Activated naive CD4-positive, alpha-beta T cell (primary cell): ENCODE measurements at regions not wholly inside any gene's neighbourhood (a gene's known extent, or its start where the extent isn't known, plus 50 kb on each side); places are given as distances from the start of the nearest gene placed in this dataset.

Source experiments
- DNase-seq, 4 experiments: peaks; one replicate each; lab custom pipeline; 2025; lab: John Stamatoyannopoulos, UW

- no peak for DNase-seq
Measured at GRCh38 chr3:66692042-66692765, 191.4 kb upstream of the LRIG1 start.

DNA sequence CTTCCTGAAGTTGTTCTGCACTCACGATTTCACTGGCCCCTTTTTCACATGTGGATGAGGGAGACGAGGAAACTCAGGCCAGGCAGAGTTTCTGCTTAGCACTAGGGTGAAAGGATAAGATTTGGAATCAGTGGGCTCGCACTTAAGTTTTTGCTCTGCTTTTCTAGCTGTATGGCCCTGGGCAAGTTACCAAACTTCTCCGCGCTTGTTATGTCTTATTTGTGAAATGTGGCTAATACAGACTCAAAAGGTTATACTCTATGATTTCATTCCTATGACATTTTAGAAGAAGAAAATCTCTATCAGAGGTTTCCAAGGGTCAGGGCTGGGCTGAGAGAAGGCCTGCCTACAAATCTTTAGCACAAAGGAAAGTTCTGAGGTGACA, 191.9 kb upstream of the LRIG1 start:
- DNase-seq = no peak

GRCh38 chr3:66693461-66694031, 192.7 kb upstream of the LRIG1 start:
- DNase-seq = no peak

DNA sequence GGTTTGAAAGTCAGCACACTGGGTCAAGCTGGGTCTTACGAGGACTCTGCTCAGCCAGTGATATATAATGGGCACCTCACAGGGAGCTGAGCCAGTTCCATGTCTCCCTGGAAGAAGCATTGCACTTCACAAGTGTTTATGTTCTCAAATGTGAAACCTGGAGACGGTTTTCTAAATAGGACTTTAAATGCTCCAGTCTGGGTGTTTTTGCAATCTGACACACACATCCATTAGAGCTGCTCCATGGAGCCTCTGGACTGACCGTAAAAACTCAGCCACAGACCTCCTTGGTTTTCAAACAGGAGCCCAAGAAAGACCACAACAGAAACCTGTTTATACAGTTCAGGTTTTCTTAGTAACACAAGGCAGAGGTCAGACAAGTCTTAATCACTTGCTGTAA, 201.3 kb upstream of the LRIG1 start:
- DNase-seq = no peak

DNA sequence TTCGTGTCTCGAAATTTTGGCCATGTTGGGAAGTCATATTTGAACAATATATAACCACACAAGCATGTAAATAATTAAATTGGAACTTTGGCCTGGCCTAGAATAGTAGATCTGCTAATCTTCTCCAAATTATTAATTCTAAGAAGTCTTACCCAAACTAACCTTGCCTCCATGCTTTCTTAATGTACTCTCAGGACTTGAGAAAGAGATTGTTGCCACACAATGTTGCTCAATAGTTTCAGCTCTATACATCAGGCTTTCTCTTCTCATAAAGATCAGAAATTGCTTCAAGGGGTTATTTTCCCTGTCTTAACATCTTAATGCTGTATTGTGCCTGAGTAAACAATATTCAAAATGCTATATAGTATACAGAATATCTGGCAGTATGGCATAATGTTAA, 202.7 kb upstream of the LRIG1 start:
- DNase-seq = no peak

- DNase-seq = no peak
Measured at GRCh38 chr3:66705076-66705475, 204.3 kb upstream of the LRIG1 start.

GRCh38 chr3:66706890-66707289, 206.1 kb upstream of the LRIG1 start:
- DNase-seq = no peak

DNA sequence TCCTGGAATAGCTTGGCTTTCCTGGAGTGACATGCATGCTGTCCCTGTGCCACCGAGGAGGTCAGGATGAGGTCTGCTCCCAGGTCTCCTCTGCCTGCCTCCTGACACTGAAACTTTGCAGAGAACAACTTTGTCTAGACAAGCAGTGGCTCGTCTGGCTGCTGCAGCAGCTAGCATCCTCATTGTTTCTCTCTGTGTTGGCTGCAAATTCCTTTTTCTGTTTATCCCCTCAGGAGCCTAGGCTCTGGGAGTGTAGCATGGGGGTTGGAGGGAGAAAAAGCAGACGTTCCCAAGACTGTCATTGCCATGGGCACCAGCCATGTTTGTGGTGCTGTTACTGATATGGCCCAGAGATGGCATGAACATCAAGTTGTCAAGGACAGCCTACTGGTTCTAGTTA, 208.7 kb upstream of the LRIG1 start:
- no peak for DNase-seq

GRCh38 chr3:66712210-66712609, 211.4 kb upstream of the LRIG1 start:
- no peak for DNase-seq

- no peak for DNase-seq
Measured at GRCh38 chr3:66713921-66714320, 213.1 kb upstream of the LRIG1 start.

- no peak for DNase-seq
Measured at GRCh38 chr3:66715806-66716205, 215.0 kb upstream of the LRIG1 start.

- no peak for DNase-seq
Measured at GRCh38 chr3:66717806-66718205, 217.0 kb upstream of the LRIG1 start.

GRCh38 chr3:66719796-66720356, 219.1 kb upstream of the LRIG1 start:
- no peak for DNase-seq

- no peak for DNase-seq
Measured at GRCh38 chr3:66720508-66720907, 219.7 kb upstream of the LRIG1 start.

DNA sequence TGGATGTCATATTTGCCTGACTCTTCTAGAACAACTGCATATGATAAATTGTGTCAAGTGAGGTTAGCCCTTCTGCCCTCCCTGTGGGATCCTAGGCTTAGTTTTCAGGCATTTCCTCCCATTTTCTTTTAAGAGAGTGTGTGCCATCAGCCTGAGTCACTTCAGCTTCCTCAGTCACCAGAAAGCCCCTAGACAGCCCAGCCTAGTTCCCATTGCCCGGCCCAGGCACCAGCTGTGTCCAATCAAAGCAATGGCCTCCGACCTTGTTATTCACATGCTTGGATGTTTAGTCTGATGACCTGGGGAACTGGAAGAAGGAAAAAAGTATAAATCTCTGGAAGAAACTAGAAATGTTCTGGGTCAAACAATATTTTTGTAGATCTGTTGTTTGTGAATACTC, 221.9 kb upstream of the LRIG1 start:
- no peak for DNase-seq

GRCh38 chr3:66723231-66723630, 222.4 kb upstream of the LRIG1 start:
- DNase-seq = no peak

DNA sequence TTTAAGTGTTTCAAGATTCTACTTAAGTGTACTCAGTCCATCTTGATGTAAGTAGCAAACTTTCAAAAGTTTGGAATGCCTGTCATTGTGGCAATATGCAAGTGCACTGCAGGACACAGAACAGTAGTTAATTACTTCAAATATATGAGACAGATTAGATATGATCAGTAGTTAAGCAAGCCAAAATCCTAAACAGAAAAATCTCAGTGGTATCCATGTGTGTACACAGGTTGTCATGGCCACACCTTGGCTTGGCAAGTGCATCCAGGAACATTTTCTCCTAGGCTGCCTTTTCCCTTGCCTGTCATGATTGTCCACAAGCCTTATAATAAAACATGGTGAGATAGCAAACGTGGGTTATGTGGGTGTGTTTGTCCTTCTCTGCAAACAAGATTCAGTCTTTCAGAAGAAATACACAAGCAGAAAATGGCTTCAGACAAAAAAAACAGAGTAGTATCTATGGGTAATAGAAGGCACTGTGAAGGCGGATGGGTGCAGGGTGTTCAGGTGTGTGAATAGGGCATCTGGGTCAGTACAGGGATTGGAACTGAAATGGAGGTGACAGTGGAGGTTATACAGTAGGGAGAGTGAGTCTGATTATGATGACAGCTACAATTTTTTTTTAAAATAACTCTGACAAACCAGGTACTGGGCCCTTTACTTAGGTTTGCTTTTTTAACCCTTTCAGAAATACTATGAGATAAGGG, 229.0 kb upstream of the LRIG1 start:
- DNase-seq = no peak

GRCh38 chr3:66738625-66739365, 238.0 kb upstream of the LRIG1 start:
- no peak for DNase-seq

- DNase-seq = no peak
Measured at GRCh38 chr3:66740260-66740659, 239.4 kb upstream of the LRIG1 start.

DNA sequence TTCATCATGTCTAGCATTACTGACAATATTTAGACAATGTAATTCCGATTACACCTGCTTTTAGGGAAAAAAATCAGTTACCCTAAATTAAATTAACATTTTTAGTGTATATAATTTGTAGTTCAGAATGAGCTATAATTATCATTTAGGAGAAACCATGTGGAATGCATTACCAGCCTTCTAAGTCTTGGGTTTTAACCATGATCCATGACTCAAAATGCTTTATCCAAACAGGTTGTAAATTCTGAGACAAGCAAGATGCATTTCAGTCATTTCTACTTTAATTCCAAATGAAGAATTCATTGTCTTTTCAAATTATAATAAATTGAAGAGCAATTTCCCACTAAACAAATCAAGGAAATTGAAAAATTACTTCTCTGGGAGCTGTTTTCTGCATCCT, 243.7 kb upstream of the LRIG1 start:
- DNase-seq = no peak

GRCh38 chr3:66744986-66745385, 244.2 kb upstream of the LRIG1 start:
- DNase-seq = no peak

GRCh38 chr3:66747261-66747660, 246.4 kb upstream of the LRIG1 start:
- no peak for DNase-seq
